BLaER1 (cell line): ENCODE measurements at regions not wholly inside any gene's neighbourhood (a gene's known extent, or its start where the extent isn't known, plus 50 kb on each side); places are given as distances from the start of the nearest gene placed in this dataset.
A peak's percentile ranks its signal among the peaks of the same experiment; 100 is the strongest.

Source experiments
- H3K27ac ChIP-seq: shearing (Covaris generic); formaldehyde crosslinking; 2 replicates; pipeline ENCODE4 v1.8.1; 2022
- H3K27me3 ChIP-seq: shearing (Covaris generic); formaldehyde crosslinking; 2 replicates; pipeline ENCODE4 v1.8.1; 2022
- H3K36me3 ChIP-seq: shearing (Covaris generic); formaldehyde crosslinking; 2 replicates; pipeline ENCODE4 v1.8.1; 2022
- H3K4me1 ChIP-seq: shearing (Covaris generic); formaldehyde crosslinking; 2 replicates; pipeline ENCODE4 v1.8.1; 2022
- H3K4me2 ChIP-seq: shearing (Covaris generic); formaldehyde crosslinking; 2 replicates; pipeline ENCODE4 v1.8.1; 2022
- H3K4me3 ChIP-seq: shearing (Covaris generic); formaldehyde crosslinking; 2 replicates; pipeline ENCODE4 v1.8.1; 2022
- H3K9ac ChIP-seq: shearing (Covaris generic); formaldehyde crosslinking; 2 replicates; pipeline ENCODE4 v1.8.1; 2022
- H3K9me3 ChIP-seq: shearing (Covaris generic); formaldehyde crosslinking; 2 replicates; pipeline ENCODE4 v1.8.1; 2022
- H4K20me1 ChIP-seq: shearing (Covaris generic); formaldehyde crosslinking; 2 replicates; pipeline ENCODE4 v1.8.1; 2022
- Cebpa-rat ChIP-seq: shearing (Covaris generic); IDR thresholded peaks from 2 replicates; pipeline ENCODE4 v1.8.1; 2022

DNA sequence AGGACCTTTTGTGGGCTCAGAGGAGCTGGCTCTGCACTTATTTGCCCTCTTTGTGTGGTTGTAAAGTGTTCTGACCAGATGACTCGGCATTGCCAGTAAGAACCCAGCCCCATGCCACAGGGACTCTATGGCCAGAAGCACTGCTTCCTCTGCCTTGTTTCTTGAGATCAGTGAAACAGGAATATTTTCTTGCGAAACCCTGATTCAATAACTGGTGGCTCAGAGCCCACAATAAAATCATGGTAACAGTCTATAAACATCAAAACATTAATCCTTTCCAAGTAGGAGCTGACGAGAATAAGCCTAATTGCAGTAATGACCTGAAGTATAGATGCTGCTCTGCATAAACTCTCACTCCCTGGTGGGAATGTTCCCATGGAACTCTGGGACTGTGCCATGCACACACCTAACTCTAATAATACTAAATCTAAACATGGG, 344.3 kb downstream of the ZNF608 start:
- Histone ChIP-seq H3K4me1 (peaks cover 28% of the 10 kb centered on the region), H3K9me3 (no peaks in the 10 kb centered on the region), H3K4me2 (no peak overlapping the region)

GRCh38 chr5:124401476-124402143, 344.8 kb downstream of the ZNF608 start:
- no peak for TF ChIP-seq Cebpa-rat
- Histone ChIP-seq H3K36me3 (no peaks in the 10 kb centered on the region), H3K4me1 (peaks cover 29% of the 10 kb centered on the region), H4K20me1 (no peaks in the 10 kb centered on the region), H3K9me3 (no peaks in the 10 kb centered on the region), H3K4me2 (no peak overlapping the region), H3K4me3 (no peak overlapping the region), H3K27ac (no peak overlapping the region), H3K9ac (no peak overlapping the region), H3K27me3 (no peaks in the 10 kb centered on the region)

More for the DNA sequence above, 344.3 kb downstream of the ZNF608 start:
- no peaks in the 10 kb centered on the region for H3K27me3 ChIP-seq
- H3K9ac ChIP-seq = no peak overlapping the region
- no peak for TF ChIP-seq Cebpa-rat
- no peaks in the 10 kb centered on the region for H3K36me3 ChIP-seq
- H4K20me1 ChIP-seq = no peaks in the 10 kb centered on the region
- H3K4me3 ChIP-seq = no peak overlapping the region
- H3K27ac ChIP-seq = no peak overlapping the region

- H4K20me1 ChIP-seq = no peaks in the 10 kb centered on the region
- no peaks in the 10 kb centered on the region for H3K9me3 ChIP-seq
- H3K4me1 ChIP-seq = peaks cover 21% of the 10 kb centered on the region
- no peaks in the 10 kb centered on the region for H3K27me3 ChIP-seq
- H3K9ac ChIP-seq = no peak overlapping the region
- TF ChIP-seq Cebpa-rat = no peak
- no peak overlapping the region for H3K4me3 ChIP-seq
- H3K27ac ChIP-seq = no peak overlapping the region
- no peaks in the 10 kb centered on the region for H3K36me3 ChIP-seq
- H3K4me2 ChIP-seq = no peak overlapping the region
These were observed 346.9 kb downstream of the ZNF608 start for GRCh38 chr5:124399426-124399961.

- H3K9me3 ChIP-seq = no peaks in the 10 kb centered on the region
- H3K27ac ChIP-seq = no peak overlapping the region
- no peaks in the 10 kb centered on the region for H4K20me1 ChIP-seq
- peaks cover 21% of the 10 kb centered on the region for H3K4me1 ChIP-seq
- H3K9ac ChIP-seq = no peak overlapping the region
- H3K4me2 ChIP-seq = peak overlapping the region; percentile 51
- no peak overlapping the region for H3K4me3 ChIP-seq
- no peaks in the 10 kb centered on the region for H3K27me3 ChIP-seq
- H3K36me3 ChIP-seq = no peaks in the 10 kb centered on the region
- TF ChIP-seq Cebpa-rat = no peak
These were observed 348.0 kb downstream of the ZNF608 start for GRCh38 chr5:124398460-124398859.

DNA sequence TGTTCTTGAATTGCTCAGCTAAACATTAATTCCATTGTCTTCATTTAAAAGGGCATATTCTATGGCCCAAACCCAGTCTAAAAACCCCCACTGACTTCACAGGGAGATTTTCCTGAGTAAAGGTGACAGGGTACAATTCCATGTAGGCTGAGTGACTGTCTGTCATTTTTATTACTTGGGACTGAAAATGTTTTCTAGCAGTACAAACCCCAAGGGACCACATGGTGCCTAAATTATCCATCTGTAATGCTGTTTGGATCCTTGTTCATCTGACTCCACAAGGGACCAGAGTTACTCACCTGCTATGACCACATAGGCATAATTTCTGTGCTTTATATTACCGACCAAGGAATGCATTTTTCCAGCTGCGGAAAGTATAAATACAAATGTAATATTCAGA, 349.1 kb downstream of the ZNF608 start:
- Histone ChIP-seq H3K27ac (no peak overlapping the region), H3K4me2 (no peak overlapping the region), H3K4me3 (no peak overlapping the region), H3K9ac (no peak overlapping the region), H4K20me1 (no peaks in the 10 kb centered on the region), H3K4me1 (peaks cover 21% of the 10 kb centered on the region), H3K9me3 (no peaks in the 10 kb centered on the region), H3K27me3 (no peaks in the 10 kb centered on the region), H3K36me3 (no peaks in the 10 kb centered on the region)
- TF ChIP-seq Cebpa-rat = no peak

GRCh38 chr5:124395926-124396325, 350.5 kb downstream of the ZNF608 start:
- Histone ChIP-seq H3K4me2 (no peak overlapping the region), H3K9ac (no peak overlapping the region), H3K4me1 (peaks cover 21% of the 10 kb centered on the region), H3K27ac (no peak overlapping the region), H4K20me1 (no peaks in the 10 kb centered on the region), H3K27me3 (no peaks in the 10 kb centered on the region), H3K9me3 (peaks cover 8% of the 10 kb centered on the region), H3K36me3 (no peaks in the 10 kb centered on the region), H3K4me3 (no peak overlapping the region)
- no peak for TF ChIP-seq Cebpa-rat

GRCh38 chr5:124395287-124395686, 351.2 kb downstream of the ZNF608 start:
- Histone ChIP-seq H3K4me2 (no peak overlapping the region), H3K9ac (no peak overlapping the region), H3K27me3 (no peaks in the 10 kb centered on the region), H3K9me3 (peaks cover 15% of the 10 kb centered on the region), H4K20me1 (no peaks in the 10 kb centered on the region), H3K27ac (no peak overlapping the region), H3K4me3 (no peak overlapping the region), H3K4me1 (peaks cover 21% of the 10 kb centered on the region), H3K36me3 (no peaks in the 10 kb centered on the region)
- no peak for TF ChIP-seq Cebpa-rat

DNA sequence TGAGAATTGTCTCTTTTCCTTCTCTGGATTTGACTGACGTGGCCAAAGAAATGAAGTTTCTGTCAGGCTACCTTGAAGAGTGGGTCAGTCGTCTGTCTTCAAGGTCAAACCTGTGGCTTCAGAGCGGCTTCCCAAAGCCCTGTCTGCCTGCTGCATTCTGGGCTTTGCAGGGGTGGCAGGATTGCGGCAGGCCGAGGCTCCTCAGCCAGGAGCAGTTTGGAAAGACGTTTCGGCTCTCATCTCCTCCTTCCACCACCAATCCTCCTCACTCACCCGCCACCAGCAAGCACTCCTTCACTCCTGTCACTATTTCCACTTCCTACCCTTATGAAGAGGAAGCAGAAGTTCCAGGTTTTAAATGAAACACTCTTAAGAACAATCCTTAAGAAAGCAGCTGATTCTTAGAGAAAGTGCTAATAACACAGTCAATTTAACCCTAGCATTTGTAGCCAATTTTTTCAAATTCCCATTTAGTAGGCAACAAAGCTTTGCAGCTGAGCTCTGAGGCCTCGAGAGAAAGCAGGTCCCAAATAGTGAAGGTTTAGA, 351.7 kb downstream of the ZNF608 start:
- no peaks in the 10 kb centered on the region for H4K20me1 ChIP-seq
- no peak overlapping the region for H3K27ac ChIP-seq

GRCh38 chr5:124393584-124394379, 352.7 kb downstream of the ZNF608 start:
- Histone ChIP-seq H3K36me3 (no peaks in the 10 kb centered on the region), H3K4me1 (peaks cover 17% of the 10 kb centered on the region), H3K9me3 (peaks cover 30% of the 10 kb centered on the region), H3K4me2 (no peak overlapping the region), H3K9ac (no peak overlapping the region), H3K27ac (no peak overlapping the region), H3K4me3 (no peak overlapping the region), H3K27me3 (no peaks in the 10 kb centered on the region), H4K20me1 (no peaks in the 10 kb centered on the region)
- TF ChIP-seq Cebpa-rat = no peak

More for the DNA sequence above, 351.7 kb downstream of the ZNF608 start:
- H3K36me3 ChIP-seq = no peaks in the 10 kb centered on the region
- no peak overlapping the region for H3K9ac ChIP-seq
- no peaks in the 10 kb centered on the region for H3K27me3 ChIP-seq
- peaks cover 21% of the 10 kb centered on the region for H3K4me1 ChIP-seq
- no peak overlapping the region for H3K4me2 ChIP-seq
- no peak for TF ChIP-seq Cebpa-rat
- H3K9me3 ChIP-seq = peaks cover 20% of the 10 kb centered on the region
- no peak overlapping the region for H3K4me3 ChIP-seq

GRCh38 chr5:124383693-124384092, 362.7 kb downstream of the ZNF608 start:
- H3K4me1 ChIP-seq = no peaks in the 10 kb centered on the region
- TF ChIP-seq Cebpa-rat = no peak

More at GRCh38 chr5:124383693-124384092, 362.7 kb downstream of the ZNF608 start:
- no peak overlapping the region for H3K4me2 ChIP-seq
- no peaks in the 10 kb centered on the region for H4K20me1 ChIP-seq
- H3K27ac ChIP-seq = no peak overlapping the region
- peaks cover 36% of the 10 kb centered on the region for H3K9me3 ChIP-seq
- no peak overlapping the region for H3K9ac ChIP-seq
- no peaks in the 10 kb centered on the region for H3K36me3 ChIP-seq
- no peaks in the 10 kb centered on the region for H3K27me3 ChIP-seq
- H3K4me3 ChIP-seq = no peak overlapping the region
